ENCODE measurements at regions not wholly inside any gene's neighbourhood (a gene's known extent, or its start where the extent isn't known, plus 50 kb on each side); places are given as distances from the start of the nearest gene placed in this dataset.

DNA sequence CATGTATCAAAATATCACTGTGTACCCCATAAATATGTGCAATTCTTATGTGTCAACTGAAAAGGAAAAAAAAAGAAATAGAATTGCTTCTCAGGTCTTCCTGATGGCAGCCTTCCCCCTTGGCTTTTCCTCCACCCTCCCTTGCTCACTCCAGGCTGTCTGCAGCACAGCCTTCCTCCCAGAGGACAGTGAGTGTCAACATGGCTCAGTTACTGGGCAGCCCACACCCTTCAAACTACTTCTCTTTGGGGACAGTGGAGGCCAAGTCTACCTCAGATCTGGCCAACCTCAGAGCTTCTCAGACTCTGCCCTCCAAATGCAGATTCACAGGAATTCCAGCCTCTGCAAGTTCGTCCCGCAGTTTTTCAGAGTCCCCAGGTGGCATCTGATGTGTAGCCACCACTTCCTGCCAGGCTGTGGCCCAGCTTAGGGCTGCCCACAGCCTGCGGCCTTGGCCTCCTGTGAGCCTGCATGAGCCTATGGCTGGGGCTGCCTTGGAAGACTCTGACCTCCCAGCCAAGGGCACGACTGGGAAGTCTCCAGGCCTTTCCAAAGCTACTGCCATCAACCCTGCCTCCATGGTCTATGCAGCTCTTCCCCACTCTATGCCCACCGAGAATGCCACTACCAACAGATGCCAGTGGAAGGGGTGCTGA, 148.0 kb upstream of the PWP1 start (continued):
- TF ChIP-seq, protein P1, sequence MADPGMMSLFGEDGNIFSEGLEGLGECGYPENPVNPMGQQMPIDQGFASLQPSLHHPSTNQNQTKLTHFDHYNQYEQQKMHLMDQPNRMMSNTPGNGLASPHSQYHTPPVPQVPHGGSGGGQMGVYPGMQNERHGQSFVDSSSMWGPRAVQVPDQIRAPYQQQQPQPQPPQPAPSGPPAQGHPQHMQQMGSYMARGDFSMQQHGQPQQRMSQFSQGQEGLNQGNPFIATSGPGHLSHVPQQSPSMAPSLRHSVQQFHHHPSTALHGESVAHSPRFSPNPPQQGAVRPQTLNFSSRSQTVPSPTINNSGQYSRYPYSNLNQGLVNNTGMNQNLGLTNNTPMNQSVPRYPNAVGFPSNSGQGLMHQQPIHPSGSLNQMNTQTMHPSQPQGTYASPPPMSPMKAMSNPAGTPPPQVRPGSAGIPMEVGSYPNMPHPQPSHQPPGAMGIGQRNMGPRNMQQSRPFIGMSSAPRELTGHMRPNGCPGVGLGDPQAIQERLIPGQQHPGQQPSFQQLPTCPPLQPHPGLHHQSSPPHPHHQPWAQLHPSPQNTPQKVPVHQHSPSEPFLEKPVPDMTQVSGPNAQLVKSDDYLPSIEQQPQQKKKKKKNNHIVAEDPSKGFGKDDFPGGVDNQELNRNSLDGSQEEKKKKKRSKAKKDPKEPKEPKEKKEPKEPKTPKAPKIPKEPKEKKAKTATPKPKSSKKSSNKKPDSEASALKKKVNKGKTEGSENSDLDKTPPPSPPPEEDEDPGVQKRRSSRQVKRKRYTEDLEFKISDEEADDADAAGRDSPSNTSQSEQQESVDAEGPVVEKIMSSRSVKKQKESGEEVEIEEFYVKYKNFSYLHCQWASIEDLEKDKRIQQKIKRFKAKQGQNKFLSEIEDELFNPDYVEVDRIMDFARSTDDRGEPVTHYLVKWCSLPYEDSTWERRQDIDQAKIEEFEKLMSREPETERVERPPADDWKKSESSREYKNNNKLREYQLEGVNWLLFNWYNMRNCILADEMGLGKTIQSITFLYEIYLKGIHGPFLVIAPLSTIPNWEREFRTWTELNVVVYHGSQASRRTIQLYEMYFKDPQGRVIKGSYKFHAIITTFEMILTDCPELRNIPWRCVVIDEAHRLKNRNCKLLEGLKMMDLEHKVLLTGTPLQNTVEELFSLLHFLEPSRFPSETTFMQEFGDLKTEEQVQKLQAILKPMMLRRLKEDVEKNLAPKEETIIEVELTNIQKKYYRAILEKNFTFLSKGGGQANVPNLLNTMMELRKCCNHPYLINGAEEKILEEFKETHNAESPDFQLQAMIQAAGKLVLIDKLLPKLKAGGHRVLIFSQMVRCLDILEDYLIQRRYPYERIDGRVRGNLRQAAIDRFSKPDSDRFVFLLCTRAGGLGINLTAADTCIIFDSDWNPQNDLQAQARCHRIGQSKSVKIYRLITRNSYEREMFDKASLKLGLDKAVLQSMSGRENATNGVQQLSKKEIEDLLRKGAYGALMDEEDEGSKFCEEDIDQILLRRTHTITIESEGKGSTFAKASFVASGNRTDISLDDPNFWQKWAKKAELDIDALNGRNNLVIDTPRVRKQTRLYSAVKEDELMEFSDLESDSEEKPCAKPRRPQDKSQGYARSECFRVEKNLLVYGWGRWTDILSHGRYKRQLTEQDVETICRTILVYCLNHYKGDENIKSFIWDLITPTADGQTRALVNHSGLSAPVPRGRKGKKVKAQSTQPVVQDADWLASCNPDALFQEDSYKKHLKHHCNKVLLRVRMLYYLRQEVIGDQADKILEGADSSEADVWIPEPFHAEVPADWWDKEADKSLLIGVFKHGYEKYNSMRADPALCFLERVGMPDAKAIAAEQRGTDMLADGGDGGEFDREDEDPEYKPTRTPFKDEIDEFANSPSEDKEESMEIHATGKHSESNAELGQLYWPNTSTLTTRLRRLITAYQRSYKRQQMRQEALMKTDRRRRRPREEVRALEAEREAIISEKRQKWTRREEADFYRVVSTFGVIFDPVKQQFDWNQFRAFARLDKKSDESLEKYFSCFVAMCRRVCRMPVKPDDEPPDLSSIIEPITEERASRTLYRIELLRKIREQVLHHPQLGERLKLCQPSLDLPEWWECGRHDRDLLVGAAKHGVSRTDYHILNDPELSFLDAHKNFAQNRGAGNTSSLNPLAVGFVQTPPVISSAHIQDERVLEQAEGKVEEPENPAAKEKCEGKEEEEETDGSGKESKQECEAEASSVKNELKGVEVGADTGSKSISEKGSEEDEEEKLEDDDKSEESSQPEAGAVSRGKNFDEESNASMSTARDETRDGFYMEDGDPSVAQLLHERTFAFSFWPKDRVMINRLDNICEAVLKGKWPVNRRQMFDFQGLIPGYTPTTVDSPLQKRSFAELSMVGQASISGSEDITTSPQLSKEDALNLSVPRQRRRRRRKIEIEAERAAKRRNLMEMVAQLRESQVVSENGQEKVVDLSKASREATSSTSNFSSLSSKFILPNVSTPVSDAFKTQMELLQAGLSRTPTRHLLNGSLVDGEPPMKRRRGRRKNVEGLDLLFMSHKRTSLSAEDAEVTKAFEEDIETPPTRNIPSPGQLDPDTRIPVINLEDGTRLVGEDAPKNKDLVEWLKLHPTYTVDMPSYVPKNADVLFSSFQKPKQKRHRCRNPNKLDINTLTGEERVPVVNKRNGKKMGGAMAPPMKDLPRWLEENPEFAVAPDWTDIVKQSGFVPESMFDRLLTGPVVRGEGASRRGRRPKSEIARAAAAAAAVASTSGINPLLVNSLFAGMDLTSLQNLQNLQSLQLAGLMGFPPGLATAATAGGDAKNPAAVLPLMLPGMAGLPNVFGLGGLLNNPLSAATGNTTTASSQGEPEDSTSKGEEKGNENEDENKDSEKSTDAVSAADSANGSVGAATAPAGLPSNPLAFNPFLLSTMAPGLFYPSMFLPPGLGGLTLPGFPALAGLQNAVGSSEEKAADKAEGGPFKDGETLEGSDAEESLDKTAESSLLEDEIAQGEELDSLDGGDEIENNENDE (IDR thresholded peaks at IDR 0.05; ENCODE audit: insufficient replicate concordance, low read length): no peak
- TF ChIP-seq SP1 (IDR thresholded peaks at IDR 0.05; ENCODE audit: low read depth, low read length) (no peak), SIN3A (conservative IDR thresholded peaks at IDR 0.05 in 1 of 2, IDR thresholded peaks at IDR 0.05 in 1 of 2; ENCODE audit: low read depth in 1 of 2, low read length in 2 of 2) (no peak), SP4 (IDR thresholded peaks at IDR 0.05; ENCODE audit: low read length) (no peak), PHF8 (conservative IDR thresholded peaks at IDR 0.05; ENCODE audit: low read depth, low read length) (no peak), TAF7 (optimal IDR thresholded peaks at IDR 0.05; ENCODE audit: borderline replicate concordance, low read depth, low read length) (no peak), CTBP2 (IDR thresholded peaks at IDR 0.05; ENCODE audit: borderline replicate concordance, insufficient read depth, insufficient read length, low read length) (no peak), TCF12 (IDR thresholded peaks at IDR 0.05; ENCODE audit: low read depth, low read length) (no peak), BCL11A (IDR thresholded peaks at IDR 0.05; ENCODE audit: low read depth in 2 of 2, low read length in 2 of 2) (no peak), CHD2 (IDR thresholded peaks at IDR 0.05; ENCODE audit: low read length) (no peak), YY1 (IDR thresholded peaks at IDR 0.05; ENCODE audit: low read depth, low read length) (no peak)

Data from H1 (cell line).